ENCODE measurements at regions not wholly inside any gene's neighbourhood (a gene's known extent, or its start where the extent isn't known, plus 50 kb on each side); places are given as distances from the start of the nearest gene placed in this dataset.

DNA sequence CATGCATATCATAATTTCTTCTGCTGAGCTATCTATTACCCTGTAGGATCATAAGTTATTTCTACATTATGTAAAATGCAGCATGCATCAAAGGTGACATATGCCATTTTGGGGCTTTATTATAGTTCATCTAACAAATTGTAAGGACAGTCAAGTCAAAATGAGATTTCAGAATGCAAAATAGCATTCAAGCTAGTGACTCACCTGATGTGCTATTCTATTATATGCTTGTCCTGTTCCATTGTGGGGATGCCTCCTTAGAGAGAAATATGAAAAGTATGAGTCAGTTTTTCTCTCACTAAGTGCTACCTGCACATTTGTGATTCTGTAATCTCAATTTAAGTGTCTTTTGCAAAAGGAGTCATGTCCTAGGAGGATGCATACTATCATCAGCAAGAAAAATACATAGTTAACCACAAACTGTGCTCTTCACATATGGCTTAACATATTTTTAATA is 647.0 kb upstream of the PCDH10 start:
- Histone ChIP-seq H3K9ac (ENCODE audit: extremely low read depth, insufficient read length, low read length) (no peak overlapping the region), H2AFZ (ENCODE audit: low read length) (no peak overlapping the region), H3K9me3 (ENCODE audit: control insufficient read depth, low read depth, low read length) (no peaks in the 10 kb centered on the region), H4K20me1 (ENCODE audit: control insufficient read depth, insufficient read depth, insufficient read length) (no peaks in the 10 kb centered on the region), H3K27ac (ENCODE audit: insufficient read length, low read depth, low read length) (no peak overlapping the region), H2AK5ac (ENCODE audit: insufficient read length, low read length) (no peak overlapping the region), H2BK15ac (ENCODE audit: low read depth, low read length) (no peak overlapping the region), H3K4me1 (ENCODE audit: insufficient read depth, low read length) (no peaks in the 10 kb centered on the region), H2BK120ac (ENCODE audit: low read depth, low read length, poor library complexity, severe bottlenecking) (no peak overlapping the region), H3K18ac (ENCODE audit: insufficient read length, low read depth, low read length) (no peak overlapping the region), H3K23me2 (ENCODE audit: insufficient read length, low read depth, low read length, poor library complexity, severe bottlenecking) (no peaks in the 10 kb centered on the region), H4K8ac (replicated peaks; ENCODE audit: insufficient read length, low read depth, low read length) (no peak overlapping the region), H3K4ac (ENCODE audit: low read depth, low read length) (no peak overlapping the region), H3K14ac (ENCODE audit: insufficient read depth, low read length) (no peak overlapping the region), H4K5ac (ENCODE audit: insufficient read length, low read depth, low read length) (no peak overlapping the region), H2BK5ac (ENCODE audit: insufficient read length, low read length) (no peak overlapping the region), H2BK12ac (ENCODE audit: insufficient read length, low read depth, low read length) (no peak overlapping the region), H2BK20ac (ENCODE audit: low read depth, low read length, poor library complexity, severe bottlenecking) (no peak overlapping the region), H3K79me1 (ENCODE audit: insufficient read depth, low read depth, low read length, poor library complexity, severe bottlenecking) (no peaks in the 10 kb centered on the region), H3K79me2 (ENCODE audit: insufficient read depth, low read length) (no peaks in the 10 kb centered on the region), H4K91ac (ENCODE audit: insufficient read length, low read depth, low read length) (no peak overlapping the region), H3K23ac (ENCODE audit: insufficient read length, low read depth, low read length) (no peak overlapping the region), H3K56ac (ENCODE audit: insufficient read length, low read depth, low read length) (no peak overlapping the region), H3T11ph (ENCODE audit: low read length) (no peak overlapping the region), H3K4me2 (ENCODE audit: insufficient read depth, insufficient read length, low read length) (no peak overlapping the region), H3K27me3 (ENCODE audit: insufficient read depth, low read length) (no peaks in the 10 kb centered on the region)
- peaks cover 0 to 2% of the 10 kb centered on the region in 2 experiments; a peak in 1 of 5 replicates for H3K9me3 Mint-ChIP-seq
- DNase-seq, result no peak
- H3K4me3 Mint-ChIP-seq, result no peak overlapping the region
- H3K4me1 Mint-ChIP-seq, result peaks cover 5 to 7% of the 10 kb centered on the region in 2 experiments
- no peak overlapping the region for H3K27ac Mint-ChIP-seq
- TF ChIP-seq, protein P1, sequence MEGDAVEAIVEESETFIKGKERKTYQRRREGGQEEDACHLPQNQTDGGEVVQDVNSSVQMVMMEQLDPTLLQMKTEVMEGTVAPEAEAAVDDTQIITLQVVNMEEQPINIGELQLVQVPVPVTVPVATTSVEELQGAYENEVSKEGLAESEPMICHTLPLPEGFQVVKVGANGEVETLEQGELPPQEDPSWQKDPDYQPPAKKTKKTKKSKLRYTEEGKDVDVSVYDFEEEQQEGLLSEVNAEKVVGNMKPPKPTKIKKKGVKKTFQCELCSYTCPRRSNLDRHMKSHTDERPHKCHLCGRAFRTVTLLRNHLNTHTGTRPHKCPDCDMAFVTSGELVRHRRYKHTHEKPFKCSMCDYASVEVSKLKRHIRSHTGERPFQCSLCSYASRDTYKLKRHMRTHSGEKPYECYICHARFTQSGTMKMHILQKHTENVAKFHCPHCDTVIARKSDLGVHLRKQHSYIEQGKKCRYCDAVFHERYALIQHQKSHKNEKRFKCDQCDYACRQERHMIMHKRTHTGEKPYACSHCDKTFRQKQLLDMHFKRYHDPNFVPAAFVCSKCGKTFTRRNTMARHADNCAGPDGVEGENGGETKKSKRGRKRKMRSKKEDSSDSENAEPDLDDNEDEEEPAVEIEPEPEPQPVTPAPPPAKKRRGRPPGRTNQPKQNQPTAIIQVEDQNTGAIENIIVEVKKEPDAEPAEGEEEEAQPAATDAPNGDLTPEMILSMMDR (conservative IDR thresholded peaks at IDR 0.05), result no peak
- H3K27me3 Mint-ChIP-seq (ENCODE audit: low read depth), result no peaks in the 10 kb centered on the region
- H3K36me3 Mint-ChIP-seq (ENCODE audit: insufficient read depth in 1 of 3, low read depth in 3 of 3), result peaks cover 0 to 22% (median 1%) of the 10 kb centered on the region in 3 experiments; a peak in 3 of 7 replicates
